DOHH2 (cell line): ENCODE measurements at regions not wholly inside any gene's neighbourhood (a gene's known extent, or its start where the extent isn't known, plus 50 kb on each side); places are given as distances from the start of the nearest gene placed in this dataset.

Experiments
- EZH2phosphoT487 ChIP-seq: fragments of 200-600 bp; sonication (generic); IDR thresholded peaks from 2 replicates; pipeline ENCODE4 v1.6.1; 2017; ENCODE audit warnings: borderline replicate concordance, mild to moderate bottlenecking, antibody characterized with exemption, low read length, moderate library complexity, mixed read lengths
- TF ChIP-seq, protein P1 (sequence below): fragments of 200-600 bp; sonication (generic); IDR thresholded peaks from one replicate; pipeline ENCODE4 v1.5.1; 2014; ENCODE audit warnings: antibody characterized with exemption, mild to moderate bottlenecking, low read depth, low read length; ENCODE audit not compliant: poor library complexity, severe bottlenecking

DNA sequence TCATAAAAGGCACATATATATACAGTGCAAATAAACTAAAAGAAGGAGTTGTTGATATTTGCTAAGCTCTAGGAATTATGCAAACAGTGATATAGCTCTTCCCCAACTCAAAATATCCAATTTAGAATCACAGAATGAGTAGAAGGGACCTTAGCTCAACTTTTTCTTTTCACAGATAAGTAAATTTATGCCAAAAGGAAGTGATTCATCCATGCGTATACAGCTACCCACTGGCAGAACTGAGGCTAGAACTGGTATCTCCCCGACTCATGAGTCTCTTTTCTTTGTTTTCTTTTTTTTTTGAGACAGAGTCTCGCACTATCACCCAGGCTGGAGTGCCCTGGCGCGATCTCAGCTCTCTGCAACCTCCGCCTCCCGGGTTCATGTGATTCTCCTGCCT lies 54.2 kb upstream of the SVIL start:
- no peak for TF ChIP-seq EZH2phosphoT487
- TF ChIP-seq, protein P1, sequence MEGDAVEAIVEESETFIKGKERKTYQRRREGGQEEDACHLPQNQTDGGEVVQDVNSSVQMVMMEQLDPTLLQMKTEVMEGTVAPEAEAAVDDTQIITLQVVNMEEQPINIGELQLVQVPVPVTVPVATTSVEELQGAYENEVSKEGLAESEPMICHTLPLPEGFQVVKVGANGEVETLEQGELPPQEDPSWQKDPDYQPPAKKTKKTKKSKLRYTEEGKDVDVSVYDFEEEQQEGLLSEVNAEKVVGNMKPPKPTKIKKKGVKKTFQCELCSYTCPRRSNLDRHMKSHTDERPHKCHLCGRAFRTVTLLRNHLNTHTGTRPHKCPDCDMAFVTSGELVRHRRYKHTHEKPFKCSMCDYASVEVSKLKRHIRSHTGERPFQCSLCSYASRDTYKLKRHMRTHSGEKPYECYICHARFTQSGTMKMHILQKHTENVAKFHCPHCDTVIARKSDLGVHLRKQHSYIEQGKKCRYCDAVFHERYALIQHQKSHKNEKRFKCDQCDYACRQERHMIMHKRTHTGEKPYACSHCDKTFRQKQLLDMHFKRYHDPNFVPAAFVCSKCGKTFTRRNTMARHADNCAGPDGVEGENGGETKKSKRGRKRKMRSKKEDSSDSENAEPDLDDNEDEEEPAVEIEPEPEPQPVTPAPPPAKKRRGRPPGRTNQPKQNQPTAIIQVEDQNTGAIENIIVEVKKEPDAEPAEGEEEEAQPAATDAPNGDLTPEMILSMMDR, result no peak
